ENCODE measurements at regions not wholly inside any gene's neighbourhood (a gene's known extent, or its start where the extent isn't known, plus 50 kb on each side); places are given as distances from the start of the nearest gene placed in this dataset.

DNA sequence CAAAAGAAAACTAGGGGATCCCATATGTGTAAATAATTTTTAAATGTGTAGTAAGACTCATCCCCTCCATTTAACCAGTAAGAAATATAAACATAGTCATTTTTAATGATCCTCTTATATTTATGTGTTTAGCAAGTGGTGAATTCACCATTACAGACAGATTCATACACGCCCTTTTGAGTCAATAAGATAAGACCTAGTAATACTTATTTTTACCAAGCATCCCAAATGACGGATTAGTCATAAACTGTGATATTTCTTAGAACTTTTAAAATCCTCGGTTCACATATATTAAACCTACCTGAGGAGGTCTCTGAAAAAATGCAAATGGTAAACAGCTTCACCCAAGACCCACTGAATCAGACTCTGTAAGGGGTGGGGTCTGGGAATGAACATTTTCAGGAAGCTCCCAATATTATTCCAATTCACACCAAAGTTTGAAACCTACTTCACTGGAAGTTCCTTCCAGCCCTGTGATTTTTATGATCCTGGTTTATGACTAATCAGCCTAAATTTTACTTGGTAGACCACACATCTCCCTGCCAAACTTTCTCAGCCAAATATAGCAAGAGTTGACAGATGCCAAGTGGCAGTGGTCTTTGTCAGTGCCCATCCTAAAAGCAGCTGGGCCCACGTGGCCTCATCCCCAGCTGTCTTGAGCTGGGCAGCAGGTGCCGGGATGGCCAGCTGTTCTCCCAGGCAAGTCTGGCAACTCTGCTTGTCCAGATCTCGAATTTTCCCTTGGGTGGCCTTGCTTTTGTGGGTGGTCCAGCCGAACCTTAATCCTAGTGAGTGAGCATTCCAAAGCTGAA is 559.0 kb upstream of the RGMB start:
- 72 to 86% methylated on average over 7 of the region's 7 CpGs for WGBS, 2 donors
- TF ChIP-seq, protein P1, sequence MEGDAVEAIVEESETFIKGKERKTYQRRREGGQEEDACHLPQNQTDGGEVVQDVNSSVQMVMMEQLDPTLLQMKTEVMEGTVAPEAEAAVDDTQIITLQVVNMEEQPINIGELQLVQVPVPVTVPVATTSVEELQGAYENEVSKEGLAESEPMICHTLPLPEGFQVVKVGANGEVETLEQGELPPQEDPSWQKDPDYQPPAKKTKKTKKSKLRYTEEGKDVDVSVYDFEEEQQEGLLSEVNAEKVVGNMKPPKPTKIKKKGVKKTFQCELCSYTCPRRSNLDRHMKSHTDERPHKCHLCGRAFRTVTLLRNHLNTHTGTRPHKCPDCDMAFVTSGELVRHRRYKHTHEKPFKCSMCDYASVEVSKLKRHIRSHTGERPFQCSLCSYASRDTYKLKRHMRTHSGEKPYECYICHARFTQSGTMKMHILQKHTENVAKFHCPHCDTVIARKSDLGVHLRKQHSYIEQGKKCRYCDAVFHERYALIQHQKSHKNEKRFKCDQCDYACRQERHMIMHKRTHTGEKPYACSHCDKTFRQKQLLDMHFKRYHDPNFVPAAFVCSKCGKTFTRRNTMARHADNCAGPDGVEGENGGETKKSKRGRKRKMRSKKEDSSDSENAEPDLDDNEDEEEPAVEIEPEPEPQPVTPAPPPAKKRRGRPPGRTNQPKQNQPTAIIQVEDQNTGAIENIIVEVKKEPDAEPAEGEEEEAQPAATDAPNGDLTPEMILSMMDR (IDR thresholded peaks at IDR 0.05; ENCODE audit: control extremely low read depth, extremely low read depth): no peak
- no peak overlapping the region for H3K9ac ChIP-seq (ENCODE audit: insufficient read depth in 1 of 2, low read length in 2 of 2)
- H3K4me3 ChIP-seq: no peak overlapping the region
- H3K4me1 ChIP-seq (ENCODE audit: control insufficient read depth in 5 of 5, insufficient read depth in 5 of 5, low read length in 5 of 5): peaks cover 0 to 2% (median 0%) of the 10 kb centered on the region in 5 donors
- ATAC-seq (ENCODE audit: insufficient read depth, low FRiP score) (no peak), DNase-seq (peak; percentile 38 to 45 (median 40))
- no peaks in the 10 kb centered on the region for H3K36me3 ChIP-seq (ENCODE audit: control insufficient read depth in 4 of 4, insufficient read depth in 4 of 4, low read length in 4 of 4)
- H3K27me3 ChIP-seq (ENCODE audit: control insufficient read depth in 3 of 3, insufficient read depth in 3 of 3, low read length in 2 of 3): no peaks in the 10 kb centered on the region
- H3K9me3 ChIP-seq (ENCODE audit: control insufficient read depth in 4 of 4, insufficient read depth in 3 of 4, low read length in 3 of 4): no peaks in the 10 kb centered on the region
- no peak overlapping the region for H3K27ac ChIP-seq (ENCODE audit: low read depth in 1 of 2, low read length in 1 of 2)

DNA sequence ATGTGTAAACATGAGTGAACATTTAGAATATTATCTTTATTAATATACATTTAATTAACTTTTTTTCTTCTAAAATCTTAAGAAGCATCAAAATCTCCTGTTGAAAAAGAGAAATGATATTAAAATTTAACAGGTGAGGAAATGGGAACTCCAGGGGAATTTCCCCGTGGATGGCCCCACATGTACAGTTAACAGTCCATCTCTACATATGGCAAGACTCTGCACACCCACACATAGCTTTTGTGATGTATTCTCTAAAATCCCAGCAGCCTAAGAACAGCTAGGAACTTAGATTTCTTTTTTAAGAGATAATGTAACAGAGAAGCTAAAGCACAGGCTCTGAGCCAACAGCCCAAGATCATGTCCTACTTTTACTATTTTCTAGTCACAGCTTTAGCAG is 556.3 kb upstream of the RGMB start:
- H3K36me3 ChIP-seq (ENCODE audit: control insufficient read depth in 4 of 4, insufficient read depth in 4 of 4, low read length in 4 of 4): no peaks in the 10 kb centered on the region

DNA sequence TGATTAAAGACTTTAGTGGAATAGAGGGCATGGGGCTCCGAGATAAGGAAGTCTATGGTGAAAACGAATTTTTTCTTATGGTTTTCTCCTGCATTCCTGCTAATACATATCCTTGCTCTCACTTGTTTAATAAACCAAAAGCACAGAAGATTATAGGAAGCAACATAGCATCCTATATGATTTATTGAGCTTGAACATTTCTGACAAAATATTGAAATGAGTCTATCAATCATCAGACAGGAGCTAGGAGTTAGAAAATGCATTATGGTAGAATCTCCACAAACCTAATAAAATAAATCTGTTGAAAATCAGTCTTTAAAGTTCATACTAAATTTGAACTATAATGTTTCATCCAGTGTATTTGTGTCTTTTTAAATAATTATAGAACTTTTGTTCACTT is 554.6 kb upstream of the RGMB start:
- WGBS, 2 donors: 73 to 75% methylated on average over 2 of the region's 2 CpGs
- no peak overlapping the region for H3K9ac ChIP-seq (ENCODE audit: insufficient read depth in 1 of 2, low read length in 2 of 2)
- TF ChIP-seq, protein P1 (IDR thresholded peaks at IDR 0.05; ENCODE audit: control extremely low read depth, extremely low read depth): no peak
- H3K27me3 ChIP-seq (ENCODE audit: control insufficient read depth in 3 of 3, insufficient read depth in 3 of 3, low read length in 2 of 3): no peaks in the 10 kb centered on the region
- DNase-seq (no peak), ATAC-seq (ENCODE audit: insufficient read depth, low FRiP score) (no peak)
- H3K36me3 ChIP-seq (ENCODE audit: control insufficient read depth in 4 of 4, insufficient read depth in 4 of 4, low read length in 4 of 4): no peaks in the 10 kb centered on the region
- no peak overlapping the region for H3K4me3 ChIP-seq
- no peaks in the 10 kb centered on the region for H3K9me3 ChIP-seq (ENCODE audit: control insufficient read depth in 4 of 4, insufficient read depth in 3 of 4, low read length in 3 of 4)
- H3K4me1 ChIP-seq (ENCODE audit: control insufficient read depth in 5 of 5, insufficient read depth in 5 of 5, low read length in 5 of 5): peaks cover 0 to 2% (median 0%) of the 10 kb centered on the region in 5 donors
- no peak overlapping the region for H3K27ac ChIP-seq (ENCODE audit: low read depth in 1 of 2, low read length in 1 of 2)

More for the DNA sequence above, 556.3 kb upstream of the RGMB start:
- Histone ChIP-seq H3K9me3 (ENCODE audit: control insufficient read depth in 4 of 4, insufficient read depth in 3 of 4, low read length in 3 of 4) (no peaks in the 10 kb centered on the region), H3K4me1 (ENCODE audit: control insufficient read depth in 5 of 5, insufficient read depth in 5 of 5, low read length in 5 of 5) (peaks cover 0 to 2% (median 0%) of the 10 kb centered on the region in 5 donors), H3K4me3 (no peak overlapping the region), H3K27me3 (ENCODE audit: control insufficient read depth in 3 of 3, insufficient read depth in 3 of 3, low read length in 2 of 3) (no peaks in the 10 kb centered on the region), H3K9ac (ENCODE audit: insufficient read depth in 1 of 2, low read length in 2 of 2) (no peak overlapping the region), H3K27ac (ENCODE audit: low read depth in 1 of 2, low read length in 1 of 2) (no peak overlapping the region)
- TF ChIP-seq, protein P1 (IDR thresholded peaks at IDR 0.05; ENCODE audit: control extremely low read depth, extremely low read depth): no peak
- no peak for DNase-seq
- 88 to 89% methylated on average over 1 of the region's 1 CpG for WGBS, 2 donors
- no peak for ATAC-seq (ENCODE audit: insufficient read depth, low FRiP score)

Data from lung (tissue), 11 donors.